ENCODE measurements at regions not wholly inside any gene's neighbourhood (a gene's known extent, or its start where the extent isn't known, plus 50 kb on each side); places are given as distances from the start of the nearest gene placed in this dataset.
"Not testable (repeated sequence)": the region's sequence is repeated elsewhere in the genome, so short reads cannot be mapped to it uniquely, and the experiment has no call there.

- DNase-seq = no peak
- no peak for ATAC-seq
Measured at GRCh38 chr6:8990075-8990474, 554.7 kb upstream of the SLC35B3 start.

- ATAC-seq (peak; percentile 66), DNase-seq (peak; percentile 58)
Measured at GRCh38 chr6:8983202-8983688, 547.9 kb upstream of the SLC35B3 start.

GRCh38 chr6:8982668-8983067 lies 547.3 kb upstream of the SLC35B3 start:
- DNase-seq (no peak), ATAC-seq (no peak)

- ATAC-seq (no peak), DNase-seq (no peak)
Measured at GRCh38 chr6:8973395-8973794, 538.0 kb upstream of the SLC35B3 start.

GRCh38 chr6:8969747-8970146 lies 534.4 kb upstream of the SLC35B3 start:
- no peak for DNase-seq
- ATAC-seq = no peak

- no peak for DNase-seq
- ATAC-seq = no peak
Measured at GRCh38 chr6:8958894-8959511, 523.7 kb upstream of the SLC35B3 start.

GRCh38 chr6:8953310-8953709 lies 518.0 kb upstream of the SLC35B3 start:
- DNase-seq (no peak), ATAC-seq (no peak)

- no peak for ATAC-seq
- DNase-seq = no peak
Measured at GRCh38 chr6:8948733-8949132, 513.4 kb upstream of the SLC35B3 start.

- ATAC-seq = no peak
Measured at GRCh38 chr6:8947900-8948299, 512.6 kb upstream of the SLC35B3 start.

GRCh38 chr6:8944548-8944947 lies 509.2 kb upstream of the SLC35B3 start:
- ATAC-seq (no peak), DNase-seq (no peak)

More at GRCh38 chr6:8947900-8948299, 512.6 kb upstream of the SLC35B3 start:
- DNase-seq = no peak

GRCh38 chr6:8943073-8943472 lies 507.7 kb upstream of the SLC35B3 start:
- ATAC-seq (no peak), DNase-seq (no peak)

GRCh38 chr6:8941577-8941976 lies 506.2 kb upstream of the SLC35B3 start:
- DNase-seq (no peak), ATAC-seq (no peak)

- no peak for ATAC-seq
- no peak for DNase-seq
Measured at GRCh38 chr6:8940356-8940755, 505.0 kb upstream of the SLC35B3 start.

GRCh38 chr6:8939615-8940014 lies 504.3 kb upstream of the SLC35B3 start:
- ATAC-seq (no peak), DNase-seq (no peak)

- ATAC-seq (no peak), DNase-seq (no peak)
Measured at GRCh38 chr6:8934318-8934717, 499.0 kb upstream of the SLC35B3 start.

GRCh38 chr6:8930009-8930408 lies 494.7 kb upstream of the SLC35B3 start:
- no peak for ATAC-seq
- no peak for DNase-seq

GRCh38 chr6:8920244-8920643 lies 484.9 kb upstream of the SLC35B3 start:
- not testable (repeated sequence) for ATAC-seq, DNase-seq

GRCh38 chr6:8918196-8918595 lies 482.9 kb upstream of the SLC35B3 start:
- ATAC-seq (no peak), DNase-seq (no peak)

GRCh38 chr6:8914700-8915099 lies 479.4 kb upstream of the SLC35B3 start:
- ATAC-seq (no peak), DNase-seq (no peak)

- DNase-seq = no peak
- ATAC-seq = no peak
Measured at GRCh38 chr6:8908638-8909037, 473.3 kb upstream of the SLC35B3 start.

GRCh38 chr6:8906699-8907098 lies 471.4 kb upstream of the SLC35B3 start:
- no peak for ATAC-seq
- no peak for DNase-seq

GRCh38 chr6:8905757-8906156 lies 470.4 kb upstream of the SLC35B3 start:
- ATAC-seq = no peak
- DNase-seq = no peak

- ATAC-seq (no peak), DNase-seq (no peak)
Measured at GRCh38 chr6:8904754-8905153, 469.4 kb upstream of the SLC35B3 start.

GRCh38 chr6:8900056-8900455 lies 464.7 kb upstream of the SLC35B3 start:
- no peak for DNase-seq
- no peak for ATAC-seq

GRCh38 chr6:8889514-8889913 lies 454.2 kb upstream of the SLC35B3 start:
- ATAC-seq = no peak
- no peak for DNase-seq

Measured in stimulated activated naive CD8-positive, alpha-beta T cell treated with anti-CD3 and anti-CD28 coated beads, Interleukin-15, Interleukin-2, amounts not matched to agents 100 U/mL and 50 U/mL, for 24 hours (primary cell).